LoVo (cell line): ENCODE measurements at regions not wholly inside any gene's neighbourhood (a gene's known extent, or its start where the extent isn't known, plus 50 kb on each side); places are given as distances from the start of the nearest gene placed in this dataset.
A peak's percentile ranks its signal among the peaks of the same experiment; 100 is the strongest.

ENCODE experiments used
- DNase-seq: peaks from one replicate; pipeline ENCODE4 v3.0.0-alpha.2; 2016; ENCODE audit warnings: low spot score

- no peak for DNase-seq
Observed at GRCh38 chr1:86296305-86297205, 99.6 kb downstream of the ODF2L start.

GRCh38 chr1:86289746-86290145 lies 106.4 kb downstream of the ODF2L start:
- no peak for DNase-seq

GRCh38 chr1:86289161-86289560 lies 107.0 kb downstream of the ODF2L start:
- DNase-seq: no peak

GRCh38 chr1:86288586-86289147 lies 107.5 kb downstream of the ODF2L start:
- DNase-seq: no peak

GRCh38 chr1:86285796-86286195 lies 110.3 kb downstream of the ODF2L start:
- no peak for DNase-seq

GRCh38 chr1:86282611-86283010 lies 113.5 kb downstream of the ODF2L start:
- DNase-seq: no peak

GRCh38 chr1:86277936-86278335 lies 118.2 kb downstream of the ODF2L start:
- no peak for DNase-seq

GRCh38 chr1:86273066-86273465 lies 116.5 kb upstream of the COL24A1 start:
- DNase-seq: no peak

GRCh38 chr1:86272083-86272482 lies 115.5 kb upstream of the COL24A1 start:
- DNase-seq: no peak

GRCh38 chr1:86271046-86271445 lies 114.5 kb upstream of the COL24A1 start:
- DNase-seq: no peak

GRCh38 chr1:86263101-86263500 lies 106.5 kb upstream of the COL24A1 start:
- no peak for DNase-seq

- no peak for DNase-seq
Observed at GRCh38 chr1:86260476-86260875, 103.9 kb upstream of the COL24A1 start.

GRCh38 chr1:86259390-86259789 lies 102.8 kb upstream of the COL24A1 start:
- DNase-seq: no peak

GRCh38 chr1:86258101-86258500 lies 101.5 kb upstream of the COL24A1 start:
- no peak for DNase-seq

GRCh38 chr1:86247597-86248279 lies 91.2 kb upstream of the COL24A1 start:
- DNase-seq: no peak

- peak; percentile 33 for DNase-seq
Observed at GRCh38 chr1:86245566-86246190, 89.1 kb upstream of the COL24A1 start.

- DNase-seq: no peak
Observed at GRCh38 chr1:86239894-86240293, 83.3 kb upstream of the COL24A1 start.

- no peak for DNase-seq
Observed at GRCh38 chr1:86239490-86239889, 82.9 kb upstream of the COL24A1 start.

- no peak for DNase-seq
Observed at GRCh38 chr1:86238226-86238625, 81.7 kb upstream of the COL24A1 start.

- no peak for DNase-seq
Observed at GRCh38 chr1:86235852-86236251, 79.3 kb upstream of the COL24A1 start.

- no peak for DNase-seq
Observed at GRCh38 chr1:86233403-86233802, 76.8 kb upstream of the COL24A1 start.

GRCh38 chr1:86231076-86231475 lies 74.5 kb upstream of the COL24A1 start:
- no peak for DNase-seq
